Mesothelial cell of epicardium (in vitro differentiated cells): ENCODE measurements at regions not wholly inside any gene's neighbourhood (a gene's known extent, or its start where the extent isn't known, plus 50 kb on each side); places are given as distances from the start of the nearest gene placed in this dataset.
"Not testable (repeated sequence)": the region's sequence is repeated elsewhere in the genome, so short reads cannot be mapped to it uniquely, and the experiment has no call there.

Experiments
- DNase-seq, 2 experiments: peaks; one replicate each; pipeline ENCODE4 v3.0.0; 2021; ENCODE audit warnings: low spot score in 2 of 2; ENCODE audit not compliant: unreplicated experiment in 2 of 2
- H3K27ac Mint-ChIP-seq: 2 replicates; pipeline ENCODE4 v1.8.0; 2021; ENCODE audit warnings: mixed read lengths
- H3K27me3 Mint-ChIP-seq: 2 replicates; pipeline ENCODE4 v1.8.0; 2021; ENCODE audit warnings: low read depth, mixed read lengths
- H3K36me3 Mint-ChIP-seq: 2 replicates; pipeline ENCODE4 v1.8.0; 2021; ENCODE audit warnings: mixed read lengths
- H3K4me1 Mint-ChIP-seq: 2 replicates; pipeline ENCODE4 v1.8.0; 2021; ENCODE audit warnings: mixed read lengths
- H3K4me3 Mint-ChIP-seq: 2 replicates; pipeline ENCODE4 v1.8.0; 2021; ENCODE audit warnings: mild to moderate bottlenecking, moderate library complexity, mixed read lengths
- H3K9me3 Mint-ChIP-seq: 2 replicates; pipeline ENCODE4 v1.8.0; 2021; ENCODE audit warnings: mixed read lengths
- CTCF ChIP-seq: fragments of 200-600 bp; sonication (generic); IDR thresholded peaks from one replicate; pipeline ENCODE4 v1.5.0; 2021; ENCODE audit warnings: antibody characterized with exemption; ENCODE audit not compliant: unreplicated experiment

- peaks cover 18% of the 10 kb centered on the region for H3K9me3 Mint-ChIP-seq
- peaks cover 2% of the 10 kb centered on the region for H3K36me3 Mint-ChIP-seq
- H3K27ac Mint-ChIP-seq = no peak overlapping the region
- no peak for TF ChIP-seq CTCF
- H3K4me3 Mint-ChIP-seq = no peak overlapping the region
- DNase-seq = no peak
- H3K4me1 Mint-ChIP-seq = no peaks in the 10 kb centered on the region
- H3K27me3 Mint-ChIP-seq = no peaks in the 10 kb centered on the region
Measured at GRCh38 chr13:18235756-18236527, 945.7 kb downstream of the TUBA3C start.

- TF ChIP-seq CTCF = no peak
- no peak for DNase-seq
- peaks cover 2% of the 10 kb centered on the region for H3K36me3 Mint-ChIP-seq
- H3K27ac Mint-ChIP-seq = no peak overlapping the region
- H3K4me3 Mint-ChIP-seq = no peak overlapping the region
- no peaks in the 10 kb centered on the region for H3K27me3 Mint-ChIP-seq
- no peaks in the 10 kb centered on the region for H3K4me1 Mint-ChIP-seq
- peaks cover 21% of the 10 kb centered on the region for H3K9me3 Mint-ChIP-seq
Measured at GRCh38 chr13:18235172-18235571, 946.5 kb downstream of the TUBA3C start.

- not testable (repeated sequence) for H3K27me3 Mint-ChIP-seq, H3K4me1 Mint-ChIP-seq, DNase-seq, H3K4me3 Mint-ChIP-seq, H3K36me3 Mint-ChIP-seq, H3K27ac Mint-ChIP-seq
- peaks cover 14% of the 10 kb centered on the region for H3K9me3 Mint-ChIP-seq
Measured at GRCh38 chr13:18234451-18234850, 947.2 kb downstream of the TUBA3C start.

- H3K9me3 Mint-ChIP-seq = peaks cover 8% of the 10 kb centered on the region
- H3K36me3 Mint-ChIP-seq = peaks cover 1% of the 10 kb centered on the region
Measured at GRCh38 chr13:18233783-18234299, 947.8 kb downstream of the TUBA3C start.

GRCh38 chr13:18232994-18233782, 948.4 kb downstream of the TUBA3C start:
- Mint-ChIP-seq H3K9me3 (peaks cover 6% of the 10 kb centered on the region), H3K4me1 (no peaks in the 10 kb centered on the region), H3K4me3 (no peak overlapping the region), H3K27me3 (no peaks in the 10 kb centered on the region), H3K27ac (no peak overlapping the region), H3K36me3 (no peaks in the 10 kb centered on the region)
- no peak for DNase-seq
- no peak for TF ChIP-seq CTCF

More at GRCh38 chr13:18233783-18234299, 947.8 kb downstream of the TUBA3C start:
- Mint-ChIP-seq H3K4me1 (no peaks in the 10 kb centered on the region), H3K4me3 (no peak overlapping the region), H3K27me3 (no peaks in the 10 kb centered on the region), H3K27ac (no peak overlapping the region)
- DNase-seq = no peak
- TF ChIP-seq CTCF = no peak
